UCSD-AML1 (cell line): ENCODE measurements at regions not wholly inside any gene's neighbourhood (a gene's known extent, or its start where the extent isn't known, plus 50 kb on each side); places are given as distances from the start of the nearest gene placed in this dataset.
"Not testable (repeated sequence)": the region's sequence is repeated elsewhere in the genome, so short reads cannot be mapped to it uniquely, and the experiment has no call there.

Experiments used
- DNase-seq: peaks from one replicate; lab custom pipeline; 2025; ENCODE audit not compliant: unreplicated experiment; lab: John Stamatoyannopoulos, UW

GRCh38 chr1:163471779-163472650, 150.3 kb downstream of the NUF2 start:
- DNase-seq = no peak

- no peak for DNase-seq
Measured at GRCh38 chr1:163472651-163473248, 151.0 kb downstream of the NUF2 start.

GRCh38 chr1:163477276-163477830, 155.6 kb downstream of the NUF2 start:
- DNase-seq = no peak

DNA sequence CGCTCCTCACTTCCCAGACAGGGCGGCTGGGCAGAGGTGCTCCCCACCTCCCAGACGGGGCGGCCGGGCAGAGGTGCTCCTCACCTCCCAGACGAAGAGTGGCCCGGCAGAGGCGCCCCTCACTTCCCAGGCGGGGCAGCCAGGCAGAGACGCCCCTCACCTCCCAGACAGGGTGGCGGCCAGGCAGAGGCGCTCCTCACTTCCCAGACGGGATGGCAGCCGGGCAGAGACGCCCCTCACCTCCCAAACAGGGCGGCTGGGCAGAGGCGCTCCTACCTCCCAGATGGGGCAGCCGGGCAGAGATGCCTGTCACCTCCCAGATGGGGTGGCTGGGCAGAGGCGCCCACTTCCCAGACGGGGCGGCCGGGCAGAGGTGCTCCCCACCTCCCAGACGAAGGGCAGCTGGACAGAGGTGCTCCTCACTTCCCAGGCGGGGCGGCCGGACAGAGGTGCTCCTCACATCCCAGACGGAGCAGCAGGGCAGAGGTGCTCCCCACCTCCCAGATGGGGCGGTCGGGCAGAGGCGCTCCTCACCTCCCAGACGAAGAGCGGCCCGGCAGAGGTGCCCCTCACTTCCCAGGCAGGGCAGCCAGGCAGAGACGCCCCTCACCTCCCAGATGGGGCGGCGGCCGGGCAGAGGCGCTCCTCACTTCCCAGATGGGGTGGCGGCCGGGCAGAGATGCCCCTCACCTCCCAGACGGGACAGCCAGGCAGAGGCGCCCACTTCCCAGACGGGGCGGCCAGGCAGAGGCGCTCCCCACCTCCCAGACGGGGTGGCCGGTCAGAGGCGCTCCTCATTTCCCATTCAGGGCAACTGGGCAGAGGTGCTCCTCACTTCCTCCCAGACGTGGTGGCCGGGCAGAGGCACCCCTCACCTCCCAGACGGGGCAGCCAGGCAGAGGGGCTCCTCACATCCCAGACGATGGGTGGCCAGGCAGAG, 176.9 kb downstream of the NUF2 start:
- DNase-seq = not testable (repeated sequence)

DNA sequence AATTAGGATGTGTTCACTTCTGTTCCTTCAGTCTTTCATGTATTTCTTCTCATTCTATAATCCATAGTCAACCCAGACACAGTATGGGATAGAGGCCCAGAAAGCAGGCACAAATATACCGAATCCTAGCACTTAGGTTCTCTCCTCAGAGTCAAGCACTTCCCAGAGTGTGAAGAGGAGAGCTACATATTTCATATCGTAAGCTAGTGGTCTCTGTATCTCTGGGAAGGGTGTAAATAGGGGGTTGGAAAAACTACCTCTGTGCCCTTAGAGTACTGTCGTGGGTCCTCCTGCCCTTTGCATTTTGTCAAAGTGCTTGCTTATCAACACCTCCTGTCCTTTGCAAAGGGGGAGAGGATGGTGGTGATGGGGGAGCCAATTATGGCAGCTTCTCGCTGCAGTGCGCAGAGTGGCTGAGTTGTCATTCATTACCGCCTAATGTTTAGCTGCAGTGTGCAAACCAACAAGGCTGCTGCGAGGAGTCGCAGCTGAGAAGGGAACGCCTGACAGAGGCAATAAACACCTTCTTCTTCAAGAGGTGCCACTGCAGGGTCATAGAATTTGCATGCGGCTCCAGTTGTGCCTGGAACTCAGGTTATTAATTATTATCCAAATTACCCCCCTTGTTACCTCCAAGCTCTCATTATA, 182.7 kb downstream of the NUF2 start:
- no peak for DNase-seq

GRCh38 chr1:163509114-163509513, 187.4 kb downstream of the NUF2 start:
- no peak for DNase-seq

GRCh38 chr1:163512349-163512989, 190.7 kb downstream of the NUF2 start:
- DNase-seq = no peak

DNA sequence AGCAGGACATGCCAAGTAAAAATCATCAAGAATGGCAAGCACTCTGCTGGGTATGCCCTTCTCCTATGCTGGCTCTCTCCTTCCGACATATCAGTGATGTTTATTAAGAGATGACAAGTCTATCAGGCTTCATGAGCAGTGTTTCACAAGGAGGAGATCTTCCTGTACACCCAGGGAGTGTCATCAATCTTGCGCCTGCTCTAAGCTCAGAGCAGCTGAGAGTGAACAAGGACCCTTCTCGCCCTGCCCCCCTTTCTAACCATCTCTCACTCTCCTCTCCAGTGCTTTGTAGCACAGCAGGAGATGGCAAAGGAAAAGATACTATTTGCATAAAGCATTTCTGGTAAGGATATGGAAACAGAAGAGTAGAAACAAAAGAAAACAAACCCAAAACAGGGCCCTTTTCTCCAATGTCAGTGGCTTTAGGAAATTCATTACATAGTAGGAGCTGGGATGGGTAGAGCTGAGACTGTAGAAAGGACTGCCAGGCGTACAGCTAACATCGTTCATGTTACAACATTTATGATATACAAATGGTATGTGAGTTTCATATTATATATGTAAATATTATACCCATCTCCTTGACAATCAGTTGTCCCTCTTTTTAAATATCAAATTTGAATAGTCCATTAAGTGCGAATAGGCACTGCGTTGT, 201.7 kb downstream of the NUF2 start:
- DNase-seq = no peak

DNA sequence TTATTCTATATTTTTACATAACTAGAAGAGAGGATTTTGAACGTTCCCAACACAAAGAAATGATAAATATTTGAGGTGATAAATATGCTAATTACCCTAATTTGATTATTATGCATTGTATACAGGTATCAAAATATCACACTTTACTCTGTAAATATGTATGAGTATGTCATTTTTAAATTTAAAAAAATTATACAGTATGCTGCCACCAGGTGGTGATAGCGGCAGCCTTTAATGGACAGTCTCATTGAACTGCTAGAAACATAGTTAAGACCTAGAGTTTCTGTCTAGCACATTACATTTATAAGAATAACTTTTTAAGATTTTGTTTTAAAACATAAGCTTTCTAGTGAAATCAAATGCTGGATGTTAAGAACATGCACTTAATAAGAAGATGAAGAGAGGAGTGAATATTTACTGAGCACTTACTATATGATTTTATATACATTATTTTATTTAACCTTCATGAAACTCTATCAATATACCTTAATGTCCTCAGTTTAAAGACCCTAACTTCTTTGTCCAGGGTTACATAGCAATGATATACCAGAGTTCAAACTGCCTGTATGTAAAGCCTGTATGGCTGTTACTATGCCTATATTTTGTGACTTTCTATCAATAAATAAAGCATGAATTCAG, 207.1 kb downstream of the NUF2 start:
- DNase-seq = no peak

- DNase-seq = no peak
Measured at GRCh38 chr1:163531345-163531744, 209.6 kb downstream of the NUF2 start.

- DNase-seq = no peak
Measured at GRCh38 chr1:163535401-163535800, 213.6 kb downstream of the NUF2 start.

- DNase-seq = no peak
Measured at GRCh38 chr1:163535807-163536206, 214.1 kb downstream of the NUF2 start.

GRCh38 chr1:163537809-163538208, 216.1 kb downstream of the NUF2 start:
- DNase-seq = no peak

DNA sequence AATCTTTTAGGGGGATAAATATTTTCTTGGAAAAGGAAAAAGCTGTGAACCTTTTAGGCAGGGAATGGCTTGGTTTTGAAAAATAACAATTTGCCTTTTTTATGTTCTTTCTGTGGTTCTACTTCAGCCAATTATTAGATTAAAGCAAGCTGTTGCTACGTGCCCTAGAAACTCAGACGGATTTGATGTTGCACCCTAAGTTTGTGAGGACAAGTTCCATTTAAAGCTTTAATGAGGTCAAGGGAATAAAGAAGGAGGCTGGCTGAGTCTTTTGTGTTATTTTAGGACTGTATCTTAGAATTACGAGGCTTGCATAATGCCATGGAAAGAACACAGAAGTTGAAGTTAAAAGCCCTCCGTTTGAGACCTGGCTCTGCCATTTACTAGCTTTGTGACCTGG, 216.9 kb downstream of the NUF2 start:
- DNase-seq = no peak

DNA sequence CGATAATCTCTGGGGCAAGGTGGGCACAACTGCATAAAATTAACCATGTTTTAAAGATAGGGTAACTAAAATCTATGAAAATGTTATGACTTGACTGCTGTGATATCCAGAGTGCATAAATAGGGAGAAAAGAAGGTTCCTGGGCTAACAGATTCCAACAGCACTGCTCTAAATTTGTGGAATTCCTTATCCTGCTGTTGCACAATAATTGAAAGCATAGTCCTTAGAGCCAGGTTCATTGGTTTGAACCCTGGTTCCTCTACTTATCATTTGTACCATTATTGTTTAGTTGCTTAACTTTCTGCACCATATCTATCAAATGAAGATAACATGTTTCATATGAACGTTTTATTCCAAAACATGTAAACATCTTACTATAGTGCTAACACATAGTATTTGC, 219.0 kb downstream of the NUF2 start:
- DNase-seq = no peak

GRCh38 chr1:163544441-163544840, 222.7 kb downstream of the NUF2 start:
- no peak for DNase-seq

DNA sequence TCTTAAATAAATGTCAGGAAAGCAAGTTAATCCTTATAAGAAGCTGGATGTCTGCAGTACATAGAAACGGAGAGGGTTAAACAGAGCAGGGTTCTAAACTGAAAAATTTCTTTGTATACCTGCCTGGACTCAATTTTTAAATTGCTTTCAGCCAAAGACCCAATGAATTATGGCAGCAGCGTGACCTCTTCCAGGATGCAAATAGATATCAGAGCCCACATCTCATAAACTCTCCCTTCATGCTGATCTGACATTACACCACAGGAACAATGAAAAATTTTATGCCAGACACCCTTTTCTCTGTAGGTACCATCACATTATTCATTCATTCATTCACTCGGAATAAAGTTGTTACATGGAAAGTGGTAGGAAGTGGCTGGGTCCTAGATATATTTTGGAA, 236.4 kb downstream of the NUF2 start:
- DNase-seq = no peak

GRCh38 chr1:163561580-163562295, 240.0 kb downstream of the NUF2 start:
- DNase-seq = no peak

DNA sequence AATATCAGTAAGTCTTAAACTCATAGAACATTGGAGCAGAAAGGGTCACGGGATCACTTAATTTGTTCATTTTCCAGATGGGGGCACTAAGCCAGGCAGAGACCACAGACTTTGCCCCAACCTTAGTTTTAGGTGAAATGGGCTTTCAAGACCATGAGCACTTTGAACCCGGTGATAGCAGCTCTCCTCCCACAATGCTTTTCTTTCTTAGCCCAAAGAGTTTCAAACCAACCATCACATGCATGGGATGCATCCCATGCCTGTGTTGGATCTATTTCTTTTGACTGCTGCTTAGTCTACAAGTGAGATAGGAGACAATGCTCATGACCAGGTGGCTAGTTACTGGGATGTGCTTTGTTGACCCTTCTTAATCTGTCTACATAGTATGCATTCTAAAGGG, 240.6 kb downstream of the NUF2 start:
- no peak for DNase-seq
